IPS-20b (cell line): ENCODE measurements at regions not wholly inside any gene's neighbourhood (a gene's known extent, or its start where the extent isn't known, plus 50 kb on each side); places are given as distances from the start of the nearest gene placed in this dataset.
A peak's percentile ranks its signal among the peaks of the same experiment; 100 is the strongest.
"Not testable (repeated sequence)": the region's sequence is repeated elsewhere in the genome, so short reads cannot be mapped to it uniquely, and the experiment has no call there.

Experiments used
- H3K27ac ChIP-seq: one replicate; pipeline ENCODE4 v1.5.1; 2013; ENCODE audit warnings: low read length
- H3K27me3 ChIP-seq: 2 replicates; pipeline ENCODE4 v1.6.1; 2013; ENCODE audit warnings: mild to moderate bottlenecking, low read length, inconsistent platforms; ENCODE audit not compliant: insufficient read depth
- H3K36me3 ChIP-seq: 2 replicates; pipeline ENCODE4 v1.6.1; 2013; ENCODE audit warnings: low read depth, mild to moderate bottlenecking, inconsistent platforms, low read length, moderate library complexity; ENCODE audit not compliant: insufficient read depth
- H3K4me1 ChIP-seq: 2 replicates; pipeline ENCODE4 v1.6.1; 2013; ENCODE audit warnings: mild to moderate bottlenecking, control low read depth, inconsistent platforms, low read length, moderate library complexity; ENCODE audit not compliant: insufficient read depth
- H3K4me3 ChIP-seq: 2 replicates; pipeline ENCODE4 v1.5.1; 2013; ENCODE audit warnings: mild to moderate bottlenecking, low read length, inconsistent platforms
- H3K9ac ChIP-seq: 2 replicates; pipeline ENCODE4 v1.6.1; 2013; ENCODE audit warnings: low read depth, mild to moderate bottlenecking, inconsistent platforms, low read length, moderate library complexity
- H3K9me3 ChIP-seq: 2 replicates; pipeline ENCODE4 v1.6.1; 2013; ENCODE audit warnings: mild to moderate bottlenecking, low read depth, low read length, inconsistent platforms; ENCODE audit not compliant: insufficient read depth

DNA sequence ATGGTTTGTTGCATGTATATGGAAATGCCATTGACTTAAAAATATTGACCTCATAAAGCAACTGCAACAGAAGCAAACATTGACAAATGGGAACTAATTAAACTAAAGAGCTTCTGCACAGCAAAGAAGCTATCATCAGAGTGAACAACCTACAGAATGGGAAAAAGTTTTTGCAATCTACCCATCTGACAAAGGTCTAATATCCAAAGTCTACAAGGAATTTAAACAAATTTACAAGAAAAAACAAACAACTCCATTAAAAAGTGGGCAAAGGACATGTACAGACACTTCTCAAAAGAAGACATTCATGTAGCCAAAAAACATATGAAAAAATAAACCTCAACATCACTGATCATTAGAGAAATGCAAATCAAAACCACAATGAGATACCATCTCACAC is 99.7 kb upstream of the ARG1 start:
- H3K4me1 ChIP-seq, H3K9me3 ChIP-seq, H3K36me3 ChIP-seq, H3K27ac ChIP-seq, H3K9ac ChIP-seq, H3K27me3 ChIP-seq, H3K4me3 ChIP-seq: not testable (repeated sequence)

- Histone ChIP-seq H3K4me1 (no peaks in the 10 kb centered on the region), H3K9ac (no peak overlapping the region), H3K9me3 (no peaks in the 10 kb centered on the region), H3K27ac (no peak overlapping the region), H3K4me3 (no peak overlapping the region), H3K36me3 (no peaks in the 10 kb centered on the region), H3K27me3 (no peaks in the 10 kb centered on the region)
These were observed 96.7 kb upstream of the ARG1 start for GRCh38 chr6:131476362-131476761.

DNA sequence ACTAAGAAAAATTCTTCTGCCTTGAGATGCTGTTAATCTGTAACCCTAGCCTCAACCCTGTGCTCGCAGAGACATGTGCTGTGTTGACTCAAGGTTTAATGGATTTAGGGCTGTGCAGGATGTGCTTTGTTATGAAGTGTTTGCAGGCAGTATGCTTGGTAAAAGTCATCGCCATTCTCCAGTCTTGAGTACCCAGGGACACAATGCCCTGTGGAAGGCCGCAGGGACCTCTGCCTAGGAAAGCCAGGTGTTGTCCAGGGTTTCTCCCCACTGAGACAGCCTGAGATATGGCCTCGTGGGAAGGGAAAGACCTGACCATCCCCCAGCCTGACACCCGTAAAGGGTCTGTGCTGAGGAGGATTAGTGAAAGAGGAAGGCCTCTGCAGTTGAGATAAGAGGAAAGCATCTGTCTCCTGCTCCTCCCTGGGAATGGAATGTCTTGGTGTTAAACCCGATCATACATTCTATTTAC is 94.2 kb upstream of the ARG1 start:
- not testable (repeated sequence) for H3K9ac ChIP-seq, H3K4me3 ChIP-seq, H3K27ac ChIP-seq, H3K36me3 ChIP-seq, H3K9me3 ChIP-seq, H3K27me3 ChIP-seq, H3K4me1 ChIP-seq

DNA sequence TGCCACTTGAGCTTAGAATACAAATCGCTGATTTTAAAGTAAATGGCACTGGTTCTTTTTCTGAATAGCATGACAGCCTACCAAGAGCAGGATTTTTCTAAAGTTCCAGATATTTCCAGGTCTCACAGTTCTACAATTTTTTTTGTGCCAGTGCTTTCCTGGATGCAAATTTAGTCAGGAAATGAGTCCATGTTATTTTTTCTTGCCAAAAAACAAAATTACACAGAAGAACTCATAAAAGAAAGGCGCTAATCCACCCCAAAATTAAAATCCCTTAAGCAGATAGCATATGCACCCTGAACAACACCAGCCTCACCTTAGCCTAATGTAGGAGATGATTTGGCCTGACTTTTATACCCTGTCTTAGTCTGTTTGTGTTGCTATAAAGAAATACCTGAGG is 86.4 kb upstream of the ARG1 start:
- Histone ChIP-seq H3K36me3 (no peaks in the 10 kb centered on the region), H3K27ac (no peak overlapping the region), H3K9me3 (no peaks in the 10 kb centered on the region), H3K4me1 (peaks cover 3% of the 10 kb centered on the region), H3K27me3 (no peaks in the 10 kb centered on the region), H3K4me3 (no peak overlapping the region), H3K9ac (no peak overlapping the region)

DNA sequence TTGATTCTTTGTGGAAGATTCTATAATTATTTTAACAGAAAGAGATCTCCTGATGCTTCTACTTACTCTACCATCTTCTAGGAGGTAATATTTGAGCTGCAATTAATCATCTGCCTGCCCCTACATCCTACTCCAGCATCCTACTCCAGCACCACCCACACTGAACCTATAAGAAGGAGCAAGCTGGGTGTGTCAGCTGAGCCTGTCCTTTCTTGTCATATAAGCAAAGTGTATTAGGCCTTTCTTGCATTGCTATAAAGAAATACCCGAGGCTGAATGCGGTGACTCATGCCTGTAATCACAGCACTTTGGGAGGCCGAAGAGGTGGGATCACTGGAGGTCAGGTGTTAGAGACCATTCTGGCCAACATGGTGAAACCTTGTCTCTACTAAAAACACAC is 84.2 kb upstream of the ARG1 start:
- Histone ChIP-seq H3K27me3 (no peaks in the 10 kb centered on the region), H3K27ac (no peak overlapping the region), H3K36me3 (no peaks in the 10 kb centered on the region), H3K4me3 (no peak overlapping the region), H3K9me3 (no peaks in the 10 kb centered on the region), H3K9ac (no peak overlapping the region), H3K4me1 (peaks cover 3% of the 10 kb centered on the region)

DNA sequence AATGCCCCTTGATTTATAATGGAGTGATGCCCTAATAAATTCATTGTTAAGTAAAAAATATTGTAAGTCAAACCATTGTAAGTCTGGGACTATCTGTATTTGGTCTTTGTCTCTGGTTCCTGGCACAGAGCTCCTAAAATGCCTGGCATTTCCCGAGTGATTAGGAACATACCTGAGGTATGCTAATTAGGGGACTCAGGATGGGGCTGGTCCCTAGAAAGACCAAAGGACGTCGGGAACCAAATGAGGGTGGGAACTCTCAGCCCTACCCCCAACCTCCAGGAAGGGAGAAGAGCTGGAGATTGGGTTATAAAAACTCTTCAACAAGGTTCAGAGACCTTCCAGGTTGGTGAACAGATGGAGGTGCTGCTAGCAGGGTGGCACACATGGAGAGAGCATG is 82.6 kb upstream of the ARG1 start:
- Histone ChIP-seq H3K27ac (no peak overlapping the region), H3K4me1 (peaks cover 3% of the 10 kb centered on the region), H3K9ac (no peak overlapping the region), H3K4me3 (no peak overlapping the region), H3K9me3 (no peaks in the 10 kb centered on the region), H3K36me3 (no peaks in the 10 kb centered on the region), H3K27me3 (no peaks in the 10 kb centered on the region)

DNA sequence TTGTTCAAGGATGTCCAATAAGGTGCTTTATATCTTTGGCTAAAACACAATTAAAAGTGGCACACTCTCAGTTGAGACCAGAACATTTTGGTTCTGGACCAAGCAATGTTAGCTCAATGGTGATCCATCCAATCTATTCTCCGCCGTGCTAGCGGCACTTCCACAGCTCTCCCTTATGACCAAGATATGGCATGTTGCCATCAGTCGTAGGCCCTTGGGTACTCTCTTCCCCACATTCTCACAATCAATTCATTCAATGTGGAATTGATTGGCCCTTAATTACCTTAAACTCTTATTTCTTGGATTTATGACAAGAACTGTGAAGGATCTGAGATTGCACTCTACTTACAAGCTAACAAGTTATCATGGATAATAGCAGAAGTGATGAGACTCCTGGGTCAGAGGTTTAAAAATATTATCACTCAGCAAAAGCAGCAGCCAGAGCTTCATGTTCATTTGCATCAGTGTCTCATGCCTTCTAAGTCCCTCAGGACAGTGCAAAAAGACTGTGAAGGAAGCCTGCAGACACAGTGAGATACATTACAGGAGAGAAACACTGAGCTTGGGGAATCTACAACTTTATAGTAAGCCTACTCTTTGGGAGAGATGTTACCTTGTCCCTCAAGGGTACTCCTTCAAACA is 80.0 kb upstream of the ARG1 start:
- H3K9me3 ChIP-seq, result no peaks in the 10 kb centered on the region
- no peak overlapping the region for H3K27ac ChIP-seq
- H3K4me1 ChIP-seq, result peaks cover 3% of the 10 kb centered on the region
- no peak overlapping the region for H3K9ac ChIP-seq
- no peaks in the 10 kb centered on the region for H3K36me3 ChIP-seq
- H3K27me3 ChIP-seq, result no peaks in the 10 kb centered on the region
- H3K4me3 ChIP-seq, result no peak overlapping the region

GRCh38 chr6:131504387-131504786 is 68.6 kb upstream of the ARG1 start:
- not testable (repeated sequence) for H3K4me1 ChIP-seq, H3K4me3 ChIP-seq, H3K36me3 ChIP-seq, H3K27me3 ChIP-seq, H3K27ac ChIP-seq, H3K9ac ChIP-seq, H3K9me3 ChIP-seq

- H3K9ac ChIP-seq, result peak overlapping the region; percentile 56; the same call in 1 of the 2 replicates
- H3K27ac ChIP-seq, result peak overlapping the region; percentile 16
- H3K27me3 ChIP-seq, result no peaks in the 10 kb centered on the region
These were observed 62.9 kb upstream of the ARG1 start for GRCh38 chr6:131510094-131510493.

DNA sequence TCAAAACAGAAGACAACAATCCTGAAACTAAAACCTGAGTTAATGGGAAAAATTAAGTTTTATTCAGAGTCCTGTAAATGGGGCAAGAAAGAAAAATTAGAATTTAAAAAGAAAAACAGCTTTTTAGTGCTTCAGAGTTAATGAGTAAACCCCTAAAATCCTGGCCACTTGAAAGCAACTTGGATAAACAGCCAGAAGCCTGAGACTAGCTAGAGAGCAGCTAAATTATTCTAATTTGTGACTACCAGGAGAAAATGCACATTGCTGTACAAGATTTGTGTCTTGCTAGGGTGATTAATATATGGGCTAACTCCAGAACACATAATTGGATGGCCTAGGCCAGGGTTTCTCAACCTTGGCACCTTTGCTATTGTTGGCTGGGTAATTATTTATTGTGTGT is 62.4 kb upstream of the ARG1 start:
- H3K4me3 ChIP-seq, result no peak overlapping the region
- no peaks in the 10 kb centered on the region; the same call in 1 of the 2 replicates for H3K36me3 ChIP-seq
- peaks cover 12% of the 10 kb centered on the region; the same call in 1 of the 2 replicates for H3K9me3 ChIP-seq
- H3K27me3 ChIP-seq, result no peaks in the 10 kb centered on the region
- peak overlapping the region; percentile 56; the same call in 1 of the 2 replicates for H3K9ac ChIP-seq
- peaks cover 11% of the 10 kb centered on the region for H3K4me1 ChIP-seq
- H3K27ac ChIP-seq, result peak overlapping the region; percentile 16

More at GRCh38 chr6:131510094-131510493, 62.9 kb upstream of the ARG1 start:
- Histone ChIP-seq H3K4me1 (peaks cover 11% of the 10 kb centered on the region), H3K36me3 (no peaks in the 10 kb centered on the region; the same call in 1 of the 2 replicates), H3K9me3 (peaks cover 9% of the 10 kb centered on the region; the same call in 1 of the 2 replicates), H3K4me3 (no peak overlapping the region)

DNA sequence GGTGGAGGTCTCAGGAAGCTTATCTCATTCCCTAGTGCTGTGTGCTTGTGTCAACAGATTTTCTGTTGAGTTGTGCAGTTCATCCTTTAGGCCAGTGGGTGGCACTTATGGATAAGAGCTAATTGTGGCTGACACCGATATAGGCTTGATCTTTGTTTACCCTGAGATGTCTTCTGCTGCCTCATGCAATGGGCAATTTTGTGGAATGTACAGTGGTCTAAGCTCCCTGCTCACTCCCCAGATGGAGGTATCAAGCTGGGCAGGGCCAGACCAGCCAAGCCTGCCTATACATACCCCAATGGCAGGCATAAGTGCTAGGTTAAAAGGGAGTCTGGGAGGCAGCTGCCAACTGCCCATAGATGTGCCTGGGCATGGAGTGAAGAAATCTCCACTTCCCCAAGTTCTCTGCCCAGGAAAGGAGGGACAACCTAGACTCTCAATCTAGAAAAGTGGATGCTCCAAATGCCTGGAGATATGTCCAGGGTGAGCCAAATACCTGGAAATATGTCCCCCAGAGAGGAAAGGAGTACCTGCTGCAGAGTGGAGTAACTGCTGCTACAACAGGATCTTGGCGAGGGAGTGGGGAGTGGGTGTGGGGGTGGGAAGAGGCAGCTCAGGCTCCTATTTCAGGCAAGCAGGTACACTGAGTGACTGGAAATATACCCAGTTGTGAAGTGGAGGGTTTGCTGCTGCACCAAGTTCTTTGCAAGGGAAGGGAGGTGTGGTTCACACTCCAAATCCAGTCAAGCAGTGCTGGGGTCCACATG is 53.2 kb upstream of the ARG1 start:
- no peaks in the 10 kb centered on the region for H3K27me3 ChIP-seq
- H3K36me3 ChIP-seq, result no peaks in the 10 kb centered on the region
- no peak overlapping the region for H3K9ac ChIP-seq
- H3K27ac ChIP-seq, result no peak overlapping the region
- no peak overlapping the region for H3K4me3 ChIP-seq
- H3K4me1 ChIP-seq, result no peaks in the 10 kb centered on the region
- H3K9me3 ChIP-seq, result peaks cover 14% of the 10 kb centered on the region
